ENCODE measurements at regions not wholly inside any gene's neighbourhood (a gene's known extent, or its start where the extent isn't known, plus 50 kb on each side); places are given as distances from the start of the nearest gene placed in this dataset.
"Not testable (repeated sequence)": the region's sequence is repeated elsewhere in the genome, so short reads cannot be mapped to it uniquely, and the experiment has no call there.

DNA sequence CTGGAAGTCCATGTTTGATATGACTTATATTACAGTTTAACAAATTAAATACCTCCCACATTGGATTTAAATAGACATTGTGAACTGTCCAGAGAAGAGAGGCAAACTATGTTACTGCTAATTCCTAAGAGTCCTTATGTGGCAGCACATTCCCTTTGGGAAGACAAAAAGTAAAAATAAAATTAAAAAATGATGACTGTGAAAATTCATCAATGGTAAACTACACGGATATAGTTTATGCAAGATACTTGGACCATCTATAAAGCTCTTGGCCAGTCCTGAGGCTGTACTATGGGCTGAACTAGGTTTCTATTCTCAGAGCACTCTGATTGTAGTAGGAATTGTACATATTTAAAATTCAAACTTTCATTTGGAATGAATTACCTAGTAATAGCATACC, 206.4 kb downstream of the LRRK2 start:
- no peak for DNase-seq

DNA sequence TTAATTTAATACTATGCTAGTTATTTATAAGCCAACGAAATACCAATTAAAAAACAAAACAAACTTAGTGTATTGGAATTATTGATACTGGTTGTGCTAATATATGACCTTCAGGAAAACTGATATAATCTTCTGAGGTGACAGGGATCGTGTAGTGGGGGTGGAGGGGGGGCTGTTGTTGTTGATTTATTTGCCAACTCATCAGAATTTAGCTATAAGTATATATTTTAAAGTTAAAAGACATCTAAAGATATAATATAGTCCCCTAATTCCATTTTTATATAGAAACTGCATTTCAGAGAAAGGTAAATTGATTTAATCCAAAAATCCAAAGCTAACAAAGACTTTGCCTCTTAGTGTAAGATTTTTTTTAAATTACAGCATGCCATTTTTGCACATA, 210.5 kb downstream of the LRRK2 start:
- DNase-seq: no peak

DNA sequence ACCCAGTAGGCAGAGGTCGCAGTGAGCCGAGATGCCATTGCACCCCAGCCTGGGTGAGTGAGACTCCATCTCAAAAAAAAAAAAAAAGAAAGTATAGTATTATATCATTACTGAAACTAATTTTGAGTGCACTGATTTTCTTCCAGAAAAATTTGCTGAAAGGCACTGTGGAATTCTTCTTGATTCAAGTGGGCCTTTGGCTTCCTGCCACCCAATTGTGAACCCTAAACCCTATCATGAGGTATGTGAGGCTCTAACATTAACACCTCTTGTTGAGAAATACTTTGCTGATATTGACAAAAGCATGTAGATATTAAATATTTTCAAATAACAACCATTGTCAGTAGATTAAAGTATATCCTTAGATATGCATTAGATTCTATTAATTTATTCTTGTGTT, 211.2 kb downstream of the LRRK2 start:
- DNase-seq: no peak

DNA sequence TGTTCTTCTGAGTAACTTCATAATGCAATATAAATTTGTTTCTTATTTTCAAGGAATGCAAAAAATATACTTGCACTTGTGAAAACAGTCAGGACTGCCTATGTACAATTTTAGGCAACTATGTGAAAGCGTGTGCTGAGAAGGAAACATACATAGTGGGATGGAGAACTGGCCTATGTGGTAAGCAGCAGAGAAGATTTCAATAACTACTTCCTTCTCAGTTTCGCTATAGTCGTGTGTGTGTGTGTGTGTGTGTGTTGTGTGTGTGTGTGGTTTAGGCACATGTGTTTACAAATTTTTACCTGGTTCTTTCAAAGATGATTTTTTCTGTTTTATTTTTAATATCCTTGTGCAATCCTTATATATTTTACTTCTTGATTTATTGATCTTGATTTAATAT, 211.8 kb downstream of the LRRK2 start:
- DNase-seq: no peak

DNA sequence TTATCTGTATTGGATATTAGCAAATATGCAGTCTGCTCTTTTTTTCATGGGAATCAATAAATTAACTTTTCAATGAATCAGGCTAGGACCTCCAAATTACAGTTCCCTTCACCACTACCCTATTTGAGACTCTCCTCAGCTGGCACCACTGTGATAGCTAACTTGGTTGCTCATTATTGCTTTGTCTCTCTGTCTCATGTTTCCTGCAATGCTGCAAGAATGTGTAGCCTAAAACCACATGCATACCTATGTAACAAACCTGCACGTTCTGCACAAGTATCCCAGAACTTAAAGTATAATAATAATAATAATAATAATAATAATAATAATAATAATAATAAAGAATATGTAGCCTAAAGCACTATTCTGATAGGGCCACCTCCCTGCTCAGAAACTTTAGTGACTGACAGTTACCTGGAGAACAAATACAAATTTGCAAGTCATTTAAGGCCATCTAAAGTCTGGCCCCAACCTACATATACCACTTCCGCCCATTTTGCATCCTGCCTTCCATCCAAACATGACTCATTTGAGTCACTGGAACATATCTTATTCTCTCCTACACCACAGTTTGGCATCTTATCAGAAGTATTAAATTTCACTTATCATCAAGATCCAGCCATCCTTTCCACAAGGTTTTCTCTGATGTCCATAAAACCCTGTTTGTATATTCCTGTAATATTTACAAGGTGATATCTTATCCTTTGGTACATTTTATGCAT, 215.1 kb downstream of the LRRK2 start:
- no peak for DNase-seq

DNA sequence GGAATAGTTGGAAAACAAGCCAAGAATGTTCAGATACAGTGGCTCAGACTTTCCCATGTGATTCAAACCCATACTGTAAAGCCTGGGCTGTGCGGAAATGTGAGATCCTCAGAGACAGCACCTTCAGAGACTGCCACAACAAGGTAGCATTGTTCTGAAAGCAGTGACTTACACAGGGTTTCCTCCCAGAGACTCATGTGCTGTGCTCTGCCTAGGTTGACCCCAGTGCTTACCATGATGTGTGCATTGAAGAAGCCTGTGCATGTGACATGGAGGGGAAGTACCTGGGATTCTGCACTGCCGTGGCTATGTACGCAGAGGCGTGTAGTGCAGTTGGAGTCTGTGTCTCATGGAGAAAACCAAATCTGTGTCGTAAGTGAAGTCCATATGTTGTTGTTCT, 219.4 kb downstream of the LRRK2 start:
- DNase-seq: no peak

DNA sequence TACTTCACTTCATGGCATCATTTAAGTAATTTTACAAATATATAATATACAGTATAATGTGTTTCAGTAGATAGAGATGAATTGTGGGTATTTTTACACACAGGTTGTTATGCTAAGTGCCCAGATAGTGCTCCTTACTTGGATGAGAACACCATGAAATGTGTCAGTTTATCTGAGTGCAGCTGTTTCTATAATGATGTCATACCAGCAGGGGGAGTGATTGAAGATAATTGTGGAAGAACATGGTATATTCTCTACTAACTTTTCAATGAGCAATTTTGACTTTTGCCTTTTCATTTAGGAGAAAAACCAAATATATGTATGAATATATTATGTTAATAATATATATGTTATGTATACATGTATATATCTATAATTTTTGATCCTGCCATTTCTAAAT, 221.6 kb downstream of the LRRK2 start:
- peak in 1 of 3 donors; percentile 23 for DNase-seq

DNA sequence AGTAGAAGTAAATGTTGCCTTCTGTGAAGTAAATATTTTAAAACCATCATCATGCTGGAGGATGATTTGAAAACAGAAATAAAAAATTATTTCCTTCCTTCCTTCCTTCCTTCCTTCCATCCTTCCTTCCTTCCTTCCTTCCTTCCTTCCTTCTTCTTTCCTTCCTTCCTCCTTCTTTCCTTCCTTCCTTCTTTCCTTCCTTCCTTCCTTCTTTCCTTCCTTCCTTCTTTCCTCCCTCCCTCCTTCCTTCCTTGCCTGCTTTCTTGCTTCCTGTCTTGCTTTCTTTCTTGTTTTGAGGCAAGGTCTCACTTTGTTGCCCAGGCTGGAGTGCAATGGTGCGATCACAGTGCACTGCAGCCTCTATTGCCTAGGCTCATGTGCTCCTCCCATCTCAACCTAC, 223.7 kb downstream of the LRRK2 start:
- DNase-seq: not testable (repeated sequence)

DNA sequence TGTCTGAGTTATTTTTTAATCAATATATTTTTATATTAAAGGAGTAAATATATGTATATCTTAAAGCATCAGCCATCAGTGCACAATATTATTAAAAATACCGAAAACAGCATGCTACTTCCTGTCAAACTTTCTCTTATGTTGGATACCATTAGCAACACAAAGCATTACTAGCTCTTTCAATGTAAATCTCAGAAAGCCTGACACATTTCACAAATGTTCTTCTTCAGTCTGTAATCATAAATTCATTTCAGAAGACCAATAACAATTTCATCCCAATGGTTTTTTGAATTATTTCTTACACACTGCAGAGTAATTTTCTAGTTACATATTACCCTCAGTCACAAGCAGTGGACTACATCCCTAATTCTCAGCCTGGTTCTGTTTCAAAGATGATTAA, 226.9 kb downstream of the LRRK2 start:
- no peak for DNase-seq

DNA sequence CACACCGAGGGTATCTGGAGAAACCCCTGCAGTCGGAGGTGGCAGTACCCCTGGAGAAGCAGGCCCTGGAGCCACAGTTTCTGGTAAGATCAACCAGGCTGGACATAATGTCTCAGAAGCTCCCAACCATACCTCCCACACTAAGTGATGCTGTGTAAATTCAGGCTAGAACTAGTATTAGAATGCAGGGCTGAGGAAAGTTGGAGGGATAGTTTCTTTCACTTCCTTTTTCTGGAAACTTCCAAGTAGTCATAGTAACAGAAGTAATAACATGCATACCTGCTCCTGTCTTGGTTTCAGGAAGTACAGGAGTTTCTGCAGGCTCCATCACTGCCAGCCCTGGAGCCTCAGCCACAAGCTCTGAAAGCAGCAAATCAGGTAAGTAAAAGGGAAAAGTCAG, 228.1 kb upstream of the CNTN1 start:
- DNase-seq: no peak

DNA sequence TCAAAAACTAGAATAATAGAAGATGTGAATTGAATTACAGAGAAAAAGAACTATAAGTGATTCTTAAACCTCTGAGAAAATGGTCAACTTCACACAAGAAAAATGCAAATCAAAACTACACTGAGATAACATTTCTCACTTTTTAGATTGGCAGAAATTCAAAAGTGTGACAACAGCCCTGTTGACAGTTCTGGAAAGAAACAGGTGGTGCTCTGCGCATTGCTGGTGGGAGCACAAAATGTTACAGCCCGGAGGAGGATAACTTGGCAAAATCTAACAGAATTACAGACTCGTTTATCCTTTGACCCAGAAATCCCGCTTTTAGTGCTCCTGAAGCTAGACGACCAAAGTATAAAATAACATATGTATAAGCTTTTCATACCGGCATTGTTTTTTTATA, 222.5 kb upstream of the CNTN1 start:
- DNase-seq: peak in 1 of 3 donors; percentile 11

DNA sequence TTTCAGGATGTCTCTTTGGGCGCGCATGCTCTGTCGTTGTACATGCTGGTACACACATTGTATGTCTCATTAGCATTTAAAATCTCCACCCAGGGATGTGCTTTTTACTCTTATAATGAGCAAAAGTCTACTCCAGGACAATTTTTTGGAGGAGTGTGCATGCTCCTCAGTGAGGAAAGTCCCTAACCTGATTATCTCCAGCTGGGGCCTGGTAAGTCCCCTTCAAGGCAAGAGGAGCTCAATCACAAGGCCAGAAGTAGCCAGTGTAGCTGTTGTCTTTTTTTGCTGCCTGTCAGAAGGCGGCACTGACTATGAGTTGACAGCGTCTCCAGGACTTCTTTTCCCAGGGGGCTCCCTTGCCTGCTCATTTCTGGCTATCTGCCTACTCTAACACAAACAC, 218.3 kb upstream of the CNTN1 start:
- DNase-seq: no peak

DNA sequence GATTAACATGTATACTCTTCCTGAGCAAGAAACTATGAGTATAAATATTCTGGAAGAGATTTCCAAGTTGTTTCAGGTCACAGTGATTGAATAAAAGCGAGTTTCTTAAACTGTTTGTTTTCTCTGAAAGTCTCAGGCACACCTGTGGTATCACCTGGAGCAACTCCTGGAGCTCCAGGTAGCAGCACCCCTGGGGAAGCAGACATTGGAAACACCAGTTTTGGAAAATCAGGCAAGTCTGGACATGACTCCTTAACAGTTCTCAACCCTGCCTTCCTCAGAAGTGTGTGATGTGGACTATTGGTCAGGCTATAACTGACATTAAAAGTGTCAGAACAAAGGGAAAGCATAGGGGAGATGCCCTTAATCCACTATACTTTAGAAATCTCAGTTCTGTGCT, 217.6 kb upstream of the CNTN1 start:
- DNase-seq: no peak

DNA sequence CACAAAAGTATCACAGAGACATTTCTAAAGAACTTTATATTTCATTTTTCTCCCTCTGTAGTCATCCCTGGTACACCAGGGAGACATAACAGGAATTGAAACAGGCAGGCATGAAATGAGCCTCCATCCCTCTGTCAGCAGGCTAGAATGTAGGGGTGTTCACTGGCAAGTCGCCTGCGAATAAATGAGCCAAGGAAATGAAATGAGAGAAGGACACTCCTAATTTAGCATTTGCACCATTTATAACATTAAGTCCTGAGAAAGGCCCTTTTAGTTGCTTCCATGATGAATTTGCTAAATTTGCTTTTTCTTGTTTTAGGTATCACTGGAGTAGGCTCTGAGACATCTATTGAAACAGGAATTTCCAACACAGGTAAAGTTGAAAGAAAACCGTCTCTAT, 192.4 kb upstream of the CNTN1 start:
- no peak for DNase-seq

DNA sequence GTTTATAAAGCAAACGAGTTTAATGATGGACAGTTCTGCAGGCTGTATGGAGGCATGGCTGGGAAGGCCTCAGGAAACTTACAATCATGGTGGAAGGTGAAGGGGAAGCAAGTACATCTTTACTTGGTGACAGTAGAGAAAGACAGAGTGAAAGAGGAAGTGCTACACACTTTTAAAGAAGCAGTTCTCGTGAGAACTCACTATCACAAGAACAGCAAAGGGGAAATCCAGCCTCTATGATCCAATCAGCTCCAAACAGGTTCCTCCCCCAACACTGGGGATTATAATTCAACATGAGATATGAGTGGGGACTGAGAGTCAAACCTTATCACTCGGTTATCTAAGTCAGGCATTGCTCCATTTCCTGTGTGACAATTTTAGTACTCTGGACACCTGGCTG, 189.9 kb upstream of the CNTN1 start:
- DNase-seq: no peak

DNA sequence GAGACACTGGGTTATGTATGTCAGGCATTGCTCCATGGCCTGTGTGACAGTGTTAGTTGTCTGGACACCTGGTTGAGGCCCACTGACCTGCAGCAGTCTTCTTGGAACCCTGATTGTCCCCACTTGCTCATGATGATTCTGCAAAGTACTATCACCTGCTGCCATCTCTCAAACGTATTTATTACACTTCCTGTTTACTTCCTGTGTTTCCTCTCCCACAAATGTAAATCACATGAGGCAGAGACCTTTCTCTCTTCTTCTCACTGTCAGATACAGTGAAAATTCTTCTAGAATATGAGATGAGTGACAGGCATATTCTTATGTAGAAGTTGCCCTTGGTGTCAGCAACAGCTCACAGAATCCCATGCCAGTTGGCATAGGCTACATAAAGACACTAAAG, 186.9 kb upstream of the CNTN1 start:
- DNase-seq: no peak

DNA sequence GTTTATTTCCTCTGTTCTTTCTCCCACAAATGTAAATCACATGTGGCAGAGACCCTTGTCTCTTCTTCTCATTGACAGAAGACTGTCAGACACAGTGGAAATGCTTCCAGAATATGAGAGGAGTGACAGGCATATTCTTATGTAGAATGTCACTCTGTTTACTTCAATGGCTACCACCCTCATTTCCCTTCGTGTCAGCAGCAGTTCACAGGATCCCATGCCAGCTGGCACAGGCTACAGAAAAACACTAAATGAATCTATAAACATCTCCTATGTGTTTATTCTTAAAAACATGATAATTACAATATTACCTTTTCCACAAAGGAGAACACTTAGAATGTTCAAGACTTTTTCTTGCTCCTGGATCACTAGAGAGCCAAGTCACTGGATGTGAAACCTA, 183.8 kb upstream of the CNTN1 start:
- no peak for DNase-seq

DNA sequence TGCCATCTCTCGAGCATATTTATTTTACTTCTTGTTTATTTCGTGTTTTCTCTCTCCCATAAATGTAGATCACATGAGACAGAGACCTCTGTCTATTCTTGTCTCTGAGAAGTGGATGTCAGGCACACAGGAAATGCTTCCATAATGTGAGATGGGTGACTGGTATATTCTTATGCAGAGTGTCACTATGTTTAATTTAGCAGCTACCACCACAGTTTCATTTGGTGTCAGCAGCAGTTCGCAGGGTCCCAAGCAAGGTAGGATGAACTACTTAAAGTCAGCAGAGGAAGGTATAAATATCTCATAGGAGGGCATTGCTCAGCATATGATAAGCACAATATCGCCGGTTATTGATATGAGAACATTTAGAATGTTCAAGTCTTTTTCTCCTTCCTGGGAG, 180.9 kb upstream of the CNTN1 start:
- no peak for DNase-seq

DNA sequence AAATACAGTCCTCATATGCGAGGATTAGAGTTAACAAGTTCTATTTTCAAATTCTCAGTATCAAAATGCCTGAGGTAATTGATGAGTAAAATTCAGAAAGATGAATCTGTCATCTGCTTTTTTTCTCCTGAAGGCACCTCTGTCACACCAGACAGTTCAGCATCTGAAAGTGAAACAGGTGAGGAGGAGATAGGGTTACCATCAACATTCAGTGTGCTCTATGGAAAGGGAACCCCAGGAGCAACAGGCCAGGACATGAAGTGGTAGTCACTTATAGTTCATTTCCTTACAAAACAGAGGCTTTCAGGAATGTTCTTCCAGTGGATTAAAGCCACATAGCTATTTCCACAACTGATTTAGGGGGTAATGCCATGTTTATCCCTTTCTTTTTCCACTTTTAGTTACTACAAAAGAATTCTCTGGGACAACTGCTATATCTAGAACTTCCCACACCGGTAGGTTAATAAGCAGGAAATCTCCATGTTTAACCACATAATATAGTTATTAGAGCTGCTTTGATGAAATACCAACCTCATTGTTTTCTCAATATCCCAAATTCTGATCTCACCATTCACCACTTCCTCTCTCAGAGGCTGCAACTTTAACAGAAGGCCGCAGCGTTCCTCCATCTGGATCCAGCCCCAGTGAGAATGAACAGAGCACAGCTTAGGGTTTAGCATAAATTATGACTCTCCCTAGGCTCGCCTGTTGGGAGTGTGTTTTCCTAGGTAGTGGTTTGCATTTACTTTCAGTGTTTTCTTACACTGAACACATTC, 177.0 kb upstream of the CNTN1 start:
- peak in 2 of 3 donors; percentile 1 to 25 for DNase-seq

DNA sequence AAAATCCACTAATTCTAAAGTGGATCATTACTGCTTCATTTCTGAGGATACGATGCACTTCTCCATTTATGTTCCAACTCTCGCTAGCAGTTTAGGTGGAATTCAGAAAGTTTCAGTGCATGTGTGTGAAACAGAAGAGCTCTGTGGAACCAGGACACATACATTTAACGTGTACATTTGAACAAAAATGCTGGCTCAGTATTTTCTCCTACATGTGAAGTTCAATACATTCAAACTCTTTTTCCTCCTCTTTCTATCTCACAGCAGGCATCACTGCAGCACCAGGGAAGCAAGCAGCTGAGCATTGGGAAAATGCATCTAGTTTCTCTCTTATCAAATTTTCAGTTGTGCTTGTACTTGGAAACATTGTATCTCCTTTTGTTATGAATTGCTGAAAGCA, 169.4 kb upstream of the CNTN1 start:
- DNase-seq: no peak

DNA sequence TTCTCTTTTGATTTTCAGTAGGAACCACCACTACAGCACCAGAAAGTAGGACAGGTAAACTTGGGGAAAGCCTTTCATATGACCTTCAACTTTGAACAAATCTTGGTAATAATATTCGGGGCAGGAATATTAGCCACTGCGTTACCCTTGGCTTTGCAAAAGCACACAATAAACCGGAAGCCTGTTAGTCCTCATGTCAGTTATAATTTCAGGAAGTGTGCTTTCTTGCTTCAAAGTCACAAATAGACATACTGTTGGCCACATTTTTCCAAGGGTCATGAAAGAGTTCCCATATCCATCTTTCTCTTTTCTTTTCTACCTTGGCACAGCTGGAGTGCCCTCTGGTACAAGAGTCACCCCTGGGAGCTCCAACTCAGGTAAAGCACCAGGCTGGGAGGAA, 167.2 kb upstream of the CNTN1 start:
- peak in 1 of 3 donors; percentile 4 for DNase-seq

DNA sequence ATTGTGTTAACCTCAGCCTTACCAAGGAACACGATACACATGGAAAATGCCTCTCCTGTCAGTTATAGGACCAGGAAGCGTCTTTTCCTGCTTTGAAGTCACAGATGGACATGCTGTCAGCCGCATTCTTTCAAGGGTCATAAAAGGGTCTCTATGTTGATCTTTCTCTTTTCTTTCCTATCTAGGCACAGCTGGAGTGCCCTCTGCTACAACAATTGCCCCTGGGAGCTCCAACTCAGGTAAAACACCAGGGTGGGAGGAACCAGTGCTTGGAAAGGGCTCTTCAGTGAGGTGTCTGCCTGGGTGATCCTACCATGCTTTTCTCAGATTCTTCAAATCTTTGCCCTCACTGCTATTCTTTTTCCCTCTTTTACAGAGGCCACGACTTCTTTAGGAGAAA, 157.4 kb upstream of the CNTN1 start:
- DNase-seq: no peak

DNA sequence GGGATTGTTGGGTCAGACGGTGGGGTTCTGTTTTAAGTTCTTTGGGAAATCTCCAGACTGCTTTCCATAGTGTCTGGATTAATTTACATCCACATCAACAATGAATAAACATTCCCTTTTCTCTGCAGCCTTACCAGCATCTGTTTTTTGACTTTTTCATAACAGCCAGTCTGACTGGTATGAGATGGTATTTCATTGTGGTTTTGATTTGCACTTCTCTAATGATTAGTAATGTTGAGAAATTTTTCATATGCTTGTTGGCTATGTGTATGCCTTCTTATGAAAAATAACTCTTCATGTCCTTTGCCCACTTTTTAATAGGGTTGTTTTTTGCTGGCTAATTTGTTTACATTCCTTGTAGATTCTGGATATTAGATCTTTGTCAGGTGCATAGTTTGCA, 140.8 kb upstream of the CNTN1 start:
- DNase-seq: no peak

DNA sequence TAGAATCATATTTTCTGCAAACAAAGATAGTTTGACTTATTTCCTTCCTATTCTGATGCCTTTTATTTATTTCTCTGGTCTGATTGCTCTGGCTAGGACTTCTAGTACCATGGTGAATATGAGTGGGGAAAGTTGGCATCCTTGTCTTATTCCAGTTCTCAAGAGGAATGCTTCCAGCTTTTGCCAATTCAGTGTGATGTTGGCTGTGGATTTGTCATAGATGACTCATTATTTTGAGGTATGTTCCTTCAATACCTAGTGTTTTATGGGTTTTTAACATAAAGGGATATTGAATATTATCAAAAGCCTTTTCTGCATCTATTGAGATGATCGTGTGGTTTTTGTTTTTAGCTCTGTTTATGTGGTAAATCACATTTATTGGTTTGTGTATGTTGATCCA, 139.4 kb upstream of the CNTN1 start:
- DNase-seq: no peak

Data from muscle of back (tissue), 3 donors.